ENCODE measurements at regions not wholly inside any gene's neighbourhood (a gene's known extent, or its start where the extent isn't known, plus 50 kb on each side); places are given as distances from the start of the nearest gene placed in this dataset.

DNA sequence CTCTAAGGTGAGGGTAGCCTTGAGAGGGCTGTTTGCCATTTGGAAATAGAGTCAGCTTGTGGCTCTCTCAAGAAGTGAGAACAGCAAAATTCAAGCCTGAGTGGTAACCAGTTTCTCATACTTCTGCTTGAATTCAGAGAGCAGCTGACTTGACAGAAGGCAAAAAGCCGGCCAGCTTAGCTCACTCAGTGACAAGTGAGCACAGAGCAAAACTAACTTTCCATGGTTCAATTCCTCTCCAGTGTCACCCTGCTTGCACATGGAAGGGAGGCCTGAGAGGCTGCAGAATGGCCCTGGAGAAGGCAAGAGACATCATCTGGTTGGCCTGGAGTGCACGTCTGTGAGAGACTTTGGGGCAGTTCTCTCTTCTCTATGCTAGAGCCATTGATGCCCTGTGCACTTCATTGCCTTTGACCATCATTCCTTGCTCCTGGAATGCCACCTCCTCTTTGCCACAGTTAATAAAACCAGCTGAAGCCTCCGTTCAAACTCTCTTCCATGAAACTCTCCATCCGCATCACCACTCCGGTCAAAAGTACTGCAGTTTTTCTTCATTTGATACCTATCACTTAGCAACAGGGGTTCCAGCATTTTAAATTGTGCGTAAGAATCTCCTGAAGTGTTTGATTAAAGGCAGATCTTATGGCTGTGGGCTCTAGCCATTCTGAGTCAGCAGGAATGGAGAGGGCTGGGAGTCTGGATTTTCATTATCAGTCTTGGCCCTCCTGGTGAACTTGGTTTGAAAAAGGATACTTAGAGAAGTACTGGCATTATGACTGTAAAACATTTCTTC is 69.8 kb upstream of the PIK3CG start:
- Histone ChIP-seq H2AK5ac (ENCODE audit: low read depth, low read length) (no peak overlapping the region), H2BK5ac (ENCODE audit: low read depth, low read length, poor library complexity, severe bottlenecking) (no peak overlapping the region), H3K4me2 (ENCODE audit: low read depth, low read length) (no peak overlapping the region), H3K18ac (ENCODE audit: low read depth, low read length) (no peak overlapping the region), H3K4me3 (ENCODE audit: insufficient read depth, low read depth, low read length) (no peak overlapping the region), H3K27me3 (ENCODE audit: control insufficient read depth, insufficient read depth, low read length) (no peaks in the 10 kb centered on the region), H2BK120ac (ENCODE audit: low read depth, low read length) (peak overlapping the region; percentile 32; the same call in 1 of the 2 replicates), H3K36me3 (ENCODE audit: control insufficient read depth, insufficient read depth, low read length) (no peaks in the 10 kb centered on the region), H3K4ac (ENCODE audit: low read depth, low read length) (peak overlapping the region; percentile 5; the same call in 1 of the 2 replicates), H4K8ac (ENCODE audit: low read depth in 2 of 2, low read length in 2 of 2) (no peak overlapping the region), H2BK15ac (ENCODE audit: low read depth, low read length) (peak overlapping the region; percentile 41; the same call in 1 of the 3 replicates), H3K23ac (ENCODE audit: low read depth, low read length) (no peak overlapping the region), H4K5ac (ENCODE audit: low read depth, low read length) (no peak overlapping the region), H3K9me3 (ENCODE audit: control insufficient read depth, insufficient read depth, low read length) (no peaks in the 10 kb centered on the region), H2AK9ac (replicated peaks; ENCODE audit: low read depth, low read length, poor library complexity) (no peak overlapping the region), H4K20me1 (ENCODE audit: insufficient read depth, low read length) (no peaks in the 10 kb centered on the region), H3K4me1 (ENCODE audit: control insufficient read depth, insufficient read depth, low read length) (peaks cover 9% of the 10 kb centered on the region; the same call in 1 of the 2 replicates), H3K9me1 (ENCODE audit: insufficient read depth, low read length) (peaks cover 3% of the 10 kb centered on the region; the same call in 1 of the 2 replicates), H3K79me1 (ENCODE audit: low read depth in 1 of 2, low read length in 2 of 2) (no peaks in the 10 kb centered on the region), H3K9ac (ENCODE audit: low read depth, low read length) (no peak overlapping the region), H3K14ac (replicated peaks; ENCODE audit: low read depth, low read length) (no peak overlapping the region), H3K27ac (ENCODE audit: insufficient read depth, low read length) (no peak overlapping the region), H4K91ac (ENCODE audit: insufficient read depth, low read depth, low read length) (no peak overlapping the region), H2BK20ac (ENCODE audit: low read depth, low read length) (no peak overlapping the region), H2AFZ (replicated peaks; ENCODE audit: low read length, poor library complexity) (no peak overlapping the region), H3K56ac (ENCODE audit: extremely low read depth, insufficient read depth, low read length) (no peak overlapping the region)
- CTCF ChIA-PET: no interaction called here
- in situ Hi-C loops (cut with MboI; ENCODE audit: low sequenced_read_pairs): no loop called here
- DNase-seq (no peak), ATAC-seq (ENCODE audit: low read depth) (no peak)
- intact Hi-C loops (cut with micrococcal nuclease): no loop called here
- TF ChIP-seq, protein P1, sequence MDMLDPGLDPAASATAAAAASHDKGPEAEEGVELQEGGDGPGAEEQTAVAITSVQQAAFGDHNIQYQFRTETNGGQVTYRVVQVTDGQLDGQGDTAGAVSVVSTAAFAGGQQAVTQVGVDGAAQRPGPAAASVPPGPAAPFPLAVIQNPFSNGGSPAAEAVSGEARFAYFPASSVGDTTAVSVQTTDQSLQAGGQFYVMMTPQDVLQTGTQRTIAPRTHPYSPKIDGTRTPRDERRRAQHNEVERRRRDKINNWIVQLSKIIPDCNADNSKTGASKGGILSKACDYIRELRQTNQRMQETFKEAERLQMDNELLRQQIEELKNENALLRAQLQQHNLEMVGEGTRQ (IDR thresholded peaks at IDR 0.05; ENCODE audit: low read depth, low read length): no peak
- TF ChIP-seq RFX5 (IDR thresholded peaks at IDR 0.05; ENCODE audit: low read depth, low read length) (no peak), RCOR1 (IDR thresholded peaks at IDR 0.05; ENCODE audit: insufficient replicate concordance, low read length) (no peak), BHLHE40 (IDR thresholded peaks at IDR 0.05; ENCODE audit: low read depth, low read length) (no peak), SMC3 (IDR thresholded peaks at IDR 0.05; ENCODE audit: low read depth, low read length) (no peak), MAZ (IDR thresholded peaks at IDR 0.05; ENCODE audit: borderline replicate concordance, low read depth, low read length) (no peak), POLR2A (IDR thresholded peaks at IDR 0.05; ENCODE audit: low read depth, low read length) (no peak), MAFK (IDR thresholded peaks at IDR 0.05; ENCODE audit: low read depth, low read length) (no peak), RAD21 (IDR thresholded peaks at IDR 0.05; ENCODE audit: low read length) (no peak), MXI1 (IDR thresholded peaks at IDR 0.05; ENCODE audit: borderline replicate concordance, low read depth, low read length) (no peak)
- TF ChIP-seq, protein P2, sequence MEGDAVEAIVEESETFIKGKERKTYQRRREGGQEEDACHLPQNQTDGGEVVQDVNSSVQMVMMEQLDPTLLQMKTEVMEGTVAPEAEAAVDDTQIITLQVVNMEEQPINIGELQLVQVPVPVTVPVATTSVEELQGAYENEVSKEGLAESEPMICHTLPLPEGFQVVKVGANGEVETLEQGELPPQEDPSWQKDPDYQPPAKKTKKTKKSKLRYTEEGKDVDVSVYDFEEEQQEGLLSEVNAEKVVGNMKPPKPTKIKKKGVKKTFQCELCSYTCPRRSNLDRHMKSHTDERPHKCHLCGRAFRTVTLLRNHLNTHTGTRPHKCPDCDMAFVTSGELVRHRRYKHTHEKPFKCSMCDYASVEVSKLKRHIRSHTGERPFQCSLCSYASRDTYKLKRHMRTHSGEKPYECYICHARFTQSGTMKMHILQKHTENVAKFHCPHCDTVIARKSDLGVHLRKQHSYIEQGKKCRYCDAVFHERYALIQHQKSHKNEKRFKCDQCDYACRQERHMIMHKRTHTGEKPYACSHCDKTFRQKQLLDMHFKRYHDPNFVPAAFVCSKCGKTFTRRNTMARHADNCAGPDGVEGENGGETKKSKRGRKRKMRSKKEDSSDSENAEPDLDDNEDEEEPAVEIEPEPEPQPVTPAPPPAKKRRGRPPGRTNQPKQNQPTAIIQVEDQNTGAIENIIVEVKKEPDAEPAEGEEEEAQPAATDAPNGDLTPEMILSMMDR (conservative IDR thresholded peaks at IDR 0.05; ENCODE audit: low read depth, low read length): no peak
- dilution Hi-C loops (cut with HindIII; ENCODE audit: low sequenced_read_pairs, unreplicated experiment): no loop called here
- POLR2A ChIA-PET (ENCODE audit: unreplicated experiment): no interaction called here
- no TSS peak for BruUV-seq (replicated peaks)
- WGBS, 2 experiments (ENCODE audit: extremely low coverage in 2 of 2, insufficient read length in 1 of 2): 91% methylated on average over 3 of the region's 6 CpGs; no CpG with 5 or more reads in 1 of the 2 experiments
